ENCODE measurements at regions not wholly inside any gene's neighbourhood (a gene's known extent, or its start where the extent isn't known, plus 50 kb on each side); places are given as distances from the start of the nearest gene placed in this dataset.

GRCh38 chr15:75107908-75108838 is 84.8 kb downstream of the PPCDC start:
- 14 to 46% (median 29%) methylated on average over 10 to 12 of the region's 12 CpGs for WGBS, 5 donors
- Histone ChIP-seq H3K27ac (peak overlapping the region in 6 of 8 donors; percentile 12 to 83 (median 76)), H3K27me3 (replicated peaks in 1 of 7) (no peaks in the 10 kb centered on the region), H3K9me3 (peaks cover 0 to 4% (median 3%) of the 10 kb centered on the region in 8 donors), H3K36me3 (no peaks in the 10 kb centered on the region), H3K4me3 (peak overlapping the region in 1 of 8 donors; percentile 32), H3K4me1 (peaks cover 3 to 91% (median 59%) of the 10 kb centered on the region in 6 donors)
- intact Hi-C loops (cut with DNase I; ENCODE audit: low total_unique reads): no loop called here
- TF ChIP-seq POLR2AphosphoS5 (IDR thresholded peaks at IDR 0.05): peak in 2 of 3 donors; percentile 47 to 62
- TF ChIP-seq, protein P1, sequence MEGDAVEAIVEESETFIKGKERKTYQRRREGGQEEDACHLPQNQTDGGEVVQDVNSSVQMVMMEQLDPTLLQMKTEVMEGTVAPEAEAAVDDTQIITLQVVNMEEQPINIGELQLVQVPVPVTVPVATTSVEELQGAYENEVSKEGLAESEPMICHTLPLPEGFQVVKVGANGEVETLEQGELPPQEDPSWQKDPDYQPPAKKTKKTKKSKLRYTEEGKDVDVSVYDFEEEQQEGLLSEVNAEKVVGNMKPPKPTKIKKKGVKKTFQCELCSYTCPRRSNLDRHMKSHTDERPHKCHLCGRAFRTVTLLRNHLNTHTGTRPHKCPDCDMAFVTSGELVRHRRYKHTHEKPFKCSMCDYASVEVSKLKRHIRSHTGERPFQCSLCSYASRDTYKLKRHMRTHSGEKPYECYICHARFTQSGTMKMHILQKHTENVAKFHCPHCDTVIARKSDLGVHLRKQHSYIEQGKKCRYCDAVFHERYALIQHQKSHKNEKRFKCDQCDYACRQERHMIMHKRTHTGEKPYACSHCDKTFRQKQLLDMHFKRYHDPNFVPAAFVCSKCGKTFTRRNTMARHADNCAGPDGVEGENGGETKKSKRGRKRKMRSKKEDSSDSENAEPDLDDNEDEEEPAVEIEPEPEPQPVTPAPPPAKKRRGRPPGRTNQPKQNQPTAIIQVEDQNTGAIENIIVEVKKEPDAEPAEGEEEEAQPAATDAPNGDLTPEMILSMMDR (IDR thresholded peaks at IDR 0.05 in 8 of 11, conservative IDR thresholded peaks at IDR 0.05 in 3 of 11): no peak
- DNase-seq: peak; percentile 88

GRCh38 chr15:75109021-75109735 is 85.8 kb downstream of the PPCDC start:
- intact Hi-C loops (cut with DNase I; ENCODE audit: low total_unique reads): no loop called here
- DNase-seq: no peak
- Histone ChIP-seq H3K9me3 (peaks cover 0 to 14% (median 13%) of the 10 kb centered on the region in 8 donors), H3K36me3 (no peaks in the 10 kb centered on the region), H3K4me3 (peak overlapping the region in 1 of 8 donors; percentile 32), H3K27ac (peak overlapping the region in 5 of 8 donors; percentile 25 to 83 (median 76)), H3K27me3 (replicated peaks in 1 of 7) (no peaks in the 10 kb centered on the region), H3K4me1 (peaks cover 3 to 96% (median 60%) of the 10 kb centered on the region in 6 donors)
- TF ChIP-seq, protein P1 (IDR thresholded peaks at IDR 0.05 in 8 of 11, conservative IDR thresholded peaks at IDR 0.05 in 3 of 11): no peak
- TF ChIP-seq POLR2A (IDR thresholded peaks at IDR 0.05) (no peak), POLR2AphosphoS5 (IDR thresholded peaks at IDR 0.05) (no peak)
- WGBS, 5 donors: 44 to 68% (median 56%) methylated on average over 16 to 18 of the region's 18 CpGs

GRCh38 chr15:75109736-75110130 is 86.3 kb downstream of the PPCDC start:
- H3K27ac ChIP-seq: peak overlapping the region in 2 of 8 donors; percentile 76 to 83
- WGBS, 5 donors: 38 to 56% (median 49%) methylated on average over 4 to 7 of the region's 7 CpGs
- no peak for DNase-seq
- peaks cover 0 to 19% (median 14%) of the 10 kb centered on the region in 8 donors for H3K9me3 ChIP-seq
- TF ChIP-seq, protein P1 (IDR thresholded peaks at IDR 0.05 in 8 of 11, conservative IDR thresholded peaks at IDR 0.05 in 3 of 11): no peak
- H3K4me3 ChIP-seq: no peak overlapping the region
- intact Hi-C loops (cut with DNase I; ENCODE audit: low total_unique reads): no loop called here
- H3K36me3 ChIP-seq: no peaks in the 10 kb centered on the region
- H3K27me3 ChIP-seq (replicated peaks in 1 of 7): no peaks in the 10 kb centered on the region
- peaks cover 3 to 96% (median 56%) of the 10 kb centered on the region in 6 donors for H3K4me1 ChIP-seq

Data from spleen (tissue), 11 donors.